Posterior cingulate gyrus (tissue), 11 donors: ENCODE measurements at regions not wholly inside any gene's neighbourhood (a gene's known extent, or its start where the extent isn't known, plus 50 kb on each side); places are given as distances from the start of the nearest gene placed in this dataset.

Experiments
- DNase-seq, 10 donors: peaks; one replicate each; pipeline versions ENCODE4 v3.0.0 to v3.0.0-alpha.2; 2020 to 2021; ENCODE audit warnings: mixed read lengths in 3 of 10
- intact Hi-C: fragments of 100-400 bp; cut with DNase I; formaldehyde crosslinking; loops from one replicate; pipeline ENCODE4 v1.15.1; 2023

- no peak for DNase-seq
- intact Hi-C loops, result no loop called here
Measured at GRCh38 chr13:91295712-91296410, 51.6 kb upstream of the MIR17HG start.

GRCh38 chr13:91297503-91297902 is 50.0 kb upstream of the MIR17HG start:
- no peak for DNase-seq

More at GRCh38 chr13:91297503-91297902, 50.0 kb upstream of the MIR17HG start:
- intact Hi-C loops, result no loop called here
